Stimulated activated naive CD4-positive, alpha-beta T cell (primary cell): ENCODE measurements at regions not wholly inside any gene's neighbourhood (a gene's known extent, or its start where the extent isn't known, plus 50 kb on each side); places are given as distances from the start of the nearest gene placed in this dataset.

ENCODE experiments used
- DNase-seq, 6 experiments: peaks; one replicate each; lab custom pipeline; 2025; lab: John Stamatoyannopoulos, UW

GRCh38 chr14:58783792-58784511 is 146.2 kb downstream of the DACT1 start:
- DNase-seq = no peak

DNA sequence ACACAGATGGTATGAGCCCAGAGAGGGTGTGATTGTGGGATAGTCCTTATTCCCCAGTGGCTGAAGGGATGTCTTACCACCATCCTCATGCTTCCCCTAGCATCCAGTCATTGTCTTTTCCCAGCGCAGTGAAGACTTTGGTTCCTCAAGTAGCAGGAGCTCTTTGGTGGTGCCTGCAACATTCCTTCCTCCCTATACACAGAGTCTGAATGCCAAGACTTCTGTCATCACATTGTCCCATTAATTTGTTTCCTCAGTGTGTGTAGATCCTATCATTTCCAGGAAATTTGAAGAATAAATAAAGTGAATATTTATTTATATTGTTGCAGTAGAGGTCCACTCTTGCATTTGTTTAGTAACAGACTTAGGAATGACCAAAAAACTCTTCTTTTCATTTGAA is 147.2 kb downstream of the DACT1 start:
- no peak for DNase-seq

DNA sequence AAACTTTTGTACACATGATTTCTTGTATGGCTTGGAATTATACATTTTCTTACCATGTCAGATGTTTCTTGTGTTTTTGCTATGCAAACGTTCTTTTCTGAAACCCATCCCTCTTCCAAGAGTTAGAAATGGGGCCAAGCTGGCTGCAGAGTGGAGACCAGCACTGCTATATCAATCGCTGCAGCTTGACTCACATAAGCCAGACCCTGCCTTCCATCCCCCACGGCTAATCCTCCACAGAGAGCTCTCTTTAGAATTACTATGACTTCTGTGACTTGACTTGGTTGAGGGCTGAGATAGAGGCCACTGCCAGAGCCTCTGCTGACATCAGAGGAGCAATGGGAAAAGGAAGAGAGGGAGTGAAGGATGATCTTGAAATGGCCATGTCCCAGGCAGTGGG is 147.9 kb downstream of the DACT1 start:
- no peak for DNase-seq

- no peak for DNase-seq
Observed at GRCh38 chr14:58787592-58787991, 149.8 kb downstream of the DACT1 start.

GRCh38 chr14:58788655-58789503 is 151.1 kb downstream of the DACT1 start:
- DNase-seq = no peak

GRCh38 chr14:58789736-58790135 is 152.0 kb downstream of the DACT1 start:
- DNase-seq = no peak

DNA sequence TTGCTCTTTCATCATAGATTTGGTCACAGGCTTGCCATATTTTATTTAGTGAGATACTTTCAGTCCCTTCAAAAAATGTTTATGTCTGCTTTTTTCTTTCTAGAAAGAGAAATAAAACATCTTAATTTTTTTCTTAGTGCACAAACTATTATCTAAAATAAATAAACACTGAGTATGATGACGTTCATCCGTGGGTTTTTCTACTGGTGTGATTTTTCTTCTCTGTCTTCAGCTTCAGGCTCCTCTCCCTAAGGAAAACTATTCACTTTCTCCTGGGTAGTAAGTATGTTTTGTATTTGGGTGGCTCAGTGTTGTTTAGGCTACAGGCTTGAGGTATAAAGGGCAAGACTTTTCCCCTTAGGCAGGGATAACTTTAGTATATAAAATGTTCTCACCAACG is 154.7 kb downstream of the DACT1 start:
- DNase-seq = no peak

DNA sequence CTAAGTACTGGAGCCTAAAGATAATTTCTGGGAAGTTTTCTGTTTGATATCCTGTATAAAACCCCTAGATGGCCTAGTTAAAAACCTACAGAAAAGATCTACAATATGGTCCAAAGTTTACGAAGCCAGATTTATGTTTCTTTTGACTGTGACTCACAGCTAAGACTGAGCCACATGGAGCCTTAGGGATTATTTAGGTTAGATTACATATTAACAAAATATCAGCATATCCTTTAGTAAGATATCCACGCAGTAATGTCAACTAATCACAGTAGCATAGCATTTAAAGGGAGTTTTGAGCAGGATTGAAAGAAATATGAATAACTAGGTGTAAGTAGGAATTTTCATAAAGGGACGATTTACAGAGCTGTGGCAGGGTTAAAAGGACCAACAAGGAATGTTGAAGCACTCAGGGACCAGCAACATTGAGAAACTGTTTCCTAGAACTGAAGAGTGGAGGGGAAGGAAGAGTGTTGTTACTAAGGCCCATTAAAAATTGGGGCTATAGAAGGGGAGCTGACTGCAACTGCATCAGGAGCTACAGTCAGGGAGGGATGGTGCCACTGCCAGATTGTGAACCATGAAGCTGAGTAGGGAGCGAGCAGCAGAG is 155.5 kb downstream of the DACT1 start:
- no peak for DNase-seq

GRCh38 chr14:58794993-58795762 is 157.4 kb downstream of the DACT1 start:
- DNase-seq = no peak

DNA sequence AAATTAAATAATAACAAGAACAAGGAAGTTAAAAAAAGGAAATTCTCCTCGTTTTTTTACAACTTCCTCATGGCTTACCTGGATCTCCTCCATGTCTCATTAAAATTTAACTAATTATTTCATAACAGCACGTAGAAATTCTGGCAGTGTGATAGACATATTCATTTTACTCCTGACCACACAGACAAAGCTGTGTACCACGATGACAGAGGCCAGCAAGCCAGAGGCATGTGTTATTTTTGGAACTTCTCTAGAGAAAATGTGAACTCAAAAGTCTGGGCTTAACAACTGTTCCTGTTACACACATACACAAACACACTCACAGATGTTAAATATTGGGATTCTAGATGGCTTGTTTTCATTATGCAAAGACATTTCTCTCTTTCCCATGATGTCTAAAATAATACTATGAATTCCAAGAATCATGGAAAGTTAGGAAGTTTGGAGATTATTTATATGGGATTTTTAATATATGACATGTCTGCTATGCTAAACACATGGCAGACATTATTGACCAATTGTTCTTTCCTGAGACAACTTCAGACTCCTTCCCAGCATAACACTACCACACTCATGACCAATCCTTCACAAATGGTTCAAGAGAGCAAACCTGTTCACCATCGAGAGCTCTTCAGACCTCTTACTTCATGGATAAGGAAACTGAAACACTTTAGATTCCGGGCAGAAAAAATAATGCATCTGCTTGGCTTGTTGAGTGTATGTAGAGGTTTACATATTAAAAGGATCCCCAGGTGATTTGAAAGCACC is 158.7 kb downstream of the DACT1 start:
- DNase-seq = no peak

DNA sequence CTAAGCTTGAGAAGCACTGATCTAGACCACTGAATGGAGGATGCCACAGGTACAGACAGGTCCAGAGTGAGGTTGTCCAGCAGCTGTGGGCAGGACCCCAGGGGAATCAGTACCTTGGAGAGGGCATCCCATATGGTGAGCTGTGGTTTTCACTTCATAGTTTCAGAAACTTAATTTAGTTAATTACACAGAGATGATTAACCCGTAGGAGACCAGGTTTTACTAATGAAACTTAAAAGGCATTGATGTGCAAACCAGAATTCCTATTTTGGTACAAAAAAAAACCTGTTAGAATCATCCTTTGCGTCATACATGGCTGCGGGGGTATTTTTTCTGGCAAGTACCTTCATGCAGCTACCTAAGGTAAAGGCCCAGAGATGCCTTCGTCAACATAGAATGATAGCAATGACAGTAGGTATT is 159.3 kb downstream of the DACT1 start:
- no peak for DNase-seq

- DNase-seq = no peak
Observed at GRCh38 chr14:58798173-58798572, 160.4 kb downstream of the DACT1 start.

GRCh38 chr14:58801086-58801485 is 163.3 kb downstream of the DACT1 start:
- DNase-seq = no peak

GRCh38 chr14:58805057-58805456 is 167.3 kb downstream of the DACT1 start:
- DNase-seq = no peak

GRCh38 chr14:58805605-58806409 is 168.0 kb downstream of the DACT1 start:
- no peak for DNase-seq

DNA sequence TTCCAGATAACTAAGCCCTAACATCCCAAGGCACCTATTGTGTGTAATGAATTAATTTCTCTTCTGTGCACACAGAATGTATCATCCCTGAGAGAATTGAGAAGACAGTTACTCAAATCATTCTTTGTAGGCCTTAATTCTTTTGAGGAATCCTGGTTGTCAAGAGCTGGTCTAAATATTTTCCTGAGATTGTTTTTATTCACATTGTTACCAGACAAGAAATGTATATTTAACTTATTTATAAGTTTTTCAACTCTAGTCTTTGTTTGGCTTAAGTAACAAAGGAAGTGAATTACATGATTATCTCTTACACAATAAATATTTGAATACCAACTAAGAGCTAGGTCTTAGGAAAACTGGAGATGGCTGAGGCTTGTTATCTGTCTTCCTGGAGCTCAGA is 169.4 kb downstream of the DACT1 start:
- DNase-seq = no peak

GRCh38 chr14:58808828-58809227 is 171.1 kb downstream of the DACT1 start:
- no peak for DNase-seq

DNA sequence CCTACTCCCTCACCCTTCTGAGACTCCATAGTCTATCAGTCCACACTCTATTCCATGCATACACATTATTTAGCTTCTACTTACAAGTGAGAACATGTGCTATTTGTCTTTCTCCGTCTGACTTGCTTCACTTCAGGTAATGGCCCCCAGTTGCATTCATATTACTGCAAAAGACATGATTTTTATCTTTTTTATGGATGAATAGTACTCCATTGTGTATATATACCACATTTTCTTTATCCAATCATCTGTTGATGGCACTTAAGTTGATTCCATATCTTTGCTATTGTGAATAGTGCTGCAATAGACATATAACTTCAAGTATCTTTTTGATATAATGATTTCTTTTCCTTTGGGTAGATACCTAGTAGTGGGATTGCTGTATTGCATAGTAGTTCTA is 171.8 kb downstream of the DACT1 start:
- no peak for DNase-seq

DNA sequence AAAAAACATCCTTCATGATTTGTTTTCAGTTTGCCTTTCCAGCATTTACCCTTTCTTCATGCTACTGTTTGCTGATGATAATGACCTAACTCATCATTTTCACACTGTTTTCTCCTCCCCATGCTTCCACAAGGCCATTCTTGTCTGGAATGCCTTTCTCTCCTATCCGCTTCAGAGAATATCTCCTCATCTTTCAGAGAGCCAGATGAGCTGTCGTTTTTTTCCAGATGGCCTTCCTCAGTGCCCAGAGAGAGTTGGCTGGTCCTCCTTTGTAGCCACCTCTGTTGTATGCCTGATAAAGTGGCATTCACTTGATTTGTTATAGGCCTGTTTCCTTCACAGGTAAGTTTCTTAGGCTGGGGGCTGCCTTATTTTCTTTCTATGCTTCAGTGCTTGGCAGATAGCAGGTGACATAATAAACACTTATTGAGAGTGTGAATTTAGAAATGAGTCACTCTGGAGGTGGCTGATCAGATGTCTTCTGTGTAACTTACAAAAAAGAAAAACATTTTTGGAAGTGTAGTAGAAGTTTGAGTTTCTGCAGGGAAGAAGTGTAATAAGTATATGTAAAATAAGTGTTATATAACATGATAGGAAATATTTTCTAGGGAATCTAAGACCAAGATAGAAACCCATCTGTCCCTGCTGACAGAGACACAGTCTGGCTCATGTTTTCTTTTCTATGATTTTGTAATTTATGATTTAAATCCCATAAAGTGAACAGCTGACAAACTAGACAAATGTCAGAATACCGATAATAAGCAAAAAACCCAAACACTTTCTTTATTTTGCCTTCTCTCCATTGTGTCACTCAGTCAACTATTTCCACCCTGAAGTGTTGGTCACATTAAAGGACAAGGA is 174.5 kb downstream of the DACT1 start:
- DNase-seq = no peak

- no peak for DNase-seq
Observed at GRCh38 chr14:58813745-58814144, 176.0 kb downstream of the DACT1 start.
